Right atrium auricular region (tissue), 2 donors: ENCODE measurements at regions not wholly inside any gene's neighbourhood (a gene's known extent, or its start where the extent isn't known, plus 50 kb on each side); places are given as distances from the start of the nearest gene placed in this dataset.

Experiments
- DNase-seq: peaks from one replicate; pipeline ENCODE4 v3.0.0-alpha.2; 2019; ENCODE audit warnings: low spot score
- H3K27ac ChIP-seq, 2 donors: fragments of 200-600 bp; sonication (generic); 1 replicate in 1 of 2; 2 replicates in 1 of 2; pipeline ENCODE4 v1.5.1; 2016 to 2019
- H3K27me3 ChIP-seq, 2 donors: fragments of 200-600 bp; sonication (generic); one replicate each; pipeline versions ENCODE4 v1.5.1 to v1.6.0; 2017 to 2019
- H3K36me3 ChIP-seq: fragments of 200-600 bp; sonication (generic); one replicate; pipeline ENCODE4 v1.5.1; 2016
- H3K4me1 ChIP-seq, 2 donors: fragments of 200-600 bp; sonication (generic); one replicate each; pipeline versions ENCODE4 v1.5.1 to v1.6.0; 2017 to 2019
- H3K4me3 ChIP-seq, 2 donors: fragments of 200-600 bp; sonication (generic); 1 replicate in 1 of 2; 2 replicates in 1 of 2; pipeline ENCODE4 v1.5.1; 2017 to 2019; ENCODE audit warnings: mild to moderate bottlenecking in 1 of 2, moderate library complexity in 1 of 2
- H3K9me3 ChIP-seq, 2 donors: fragments of 200-600 bp; sonication (generic); one replicate each; pipeline ENCODE4 v1.5.1; 2019
- TF ChIP-seq, protein P1 (sequence below), 2 donors: fragments of 200-600 bp; sonication (generic); IDR thresholded peaks; one replicate each; pipeline ENCODE4 v1.5.1; 2019; ENCODE audit warnings: antibody characterized with exemption in 2 of 2

GRCh38 chr11:106495046-106495445 lies 417.6 kb downstream of the AASDHPPT start:
- Histone ChIP-seq H3K9me3 (no peaks in the 10 kb centered on the region), H3K4me3 (no peak overlapping the region), H3K4me1 (no peaks in the 10 kb centered on the region), H3K36me3 (no peaks in the 10 kb centered on the region), H3K27ac (no peak overlapping the region), H3K27me3 (no peaks in the 10 kb centered on the region)
- no peak for DNase-seq
- TF ChIP-seq, protein P1, sequence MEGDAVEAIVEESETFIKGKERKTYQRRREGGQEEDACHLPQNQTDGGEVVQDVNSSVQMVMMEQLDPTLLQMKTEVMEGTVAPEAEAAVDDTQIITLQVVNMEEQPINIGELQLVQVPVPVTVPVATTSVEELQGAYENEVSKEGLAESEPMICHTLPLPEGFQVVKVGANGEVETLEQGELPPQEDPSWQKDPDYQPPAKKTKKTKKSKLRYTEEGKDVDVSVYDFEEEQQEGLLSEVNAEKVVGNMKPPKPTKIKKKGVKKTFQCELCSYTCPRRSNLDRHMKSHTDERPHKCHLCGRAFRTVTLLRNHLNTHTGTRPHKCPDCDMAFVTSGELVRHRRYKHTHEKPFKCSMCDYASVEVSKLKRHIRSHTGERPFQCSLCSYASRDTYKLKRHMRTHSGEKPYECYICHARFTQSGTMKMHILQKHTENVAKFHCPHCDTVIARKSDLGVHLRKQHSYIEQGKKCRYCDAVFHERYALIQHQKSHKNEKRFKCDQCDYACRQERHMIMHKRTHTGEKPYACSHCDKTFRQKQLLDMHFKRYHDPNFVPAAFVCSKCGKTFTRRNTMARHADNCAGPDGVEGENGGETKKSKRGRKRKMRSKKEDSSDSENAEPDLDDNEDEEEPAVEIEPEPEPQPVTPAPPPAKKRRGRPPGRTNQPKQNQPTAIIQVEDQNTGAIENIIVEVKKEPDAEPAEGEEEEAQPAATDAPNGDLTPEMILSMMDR (IDR thresholded peaks at IDR 0.05): no peak

GRCh38 chr11:106496677-106497076 lies 419.2 kb downstream of the AASDHPPT start:
- Histone ChIP-seq H3K27ac (no peak overlapping the region), H3K9me3 (no peaks in the 10 kb centered on the region), H3K36me3 (no peaks in the 10 kb centered on the region), H3K4me3 (no peak overlapping the region), H3K27me3 (no peaks in the 10 kb centered on the region), H3K4me1 (no peaks in the 10 kb centered on the region)
- no peak for DNase-seq
- TF ChIP-seq, protein P1 (IDR thresholded peaks at IDR 0.05): no peak

DNA sequence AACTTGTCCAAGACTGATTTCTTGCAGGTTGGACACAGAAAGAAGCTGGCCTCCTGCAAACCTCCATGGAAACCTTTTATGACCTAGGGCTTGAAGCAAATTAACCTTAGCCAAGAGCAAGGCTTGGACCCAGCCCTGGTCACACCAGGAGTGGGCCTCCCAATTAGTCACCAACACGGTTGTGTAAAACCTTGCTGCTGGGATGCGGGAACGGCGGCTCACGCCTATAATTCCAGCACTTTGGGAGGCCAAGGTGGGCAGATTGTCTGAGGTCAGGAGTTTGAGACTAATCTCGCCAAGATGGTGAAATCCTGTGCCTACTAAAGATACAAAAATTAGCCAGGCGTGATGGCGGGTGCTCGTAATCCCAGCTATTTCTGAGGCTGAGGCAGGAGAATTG lies 419.9 kb downstream of the AASDHPPT start:
- TF ChIP-seq, protein P1 (IDR thresholded peaks at IDR 0.05): no peak
- H3K4me3 ChIP-seq: no peak overlapping the region
- no peaks in the 10 kb centered on the region for H3K36me3 ChIP-seq
- no peak overlapping the region for H3K27ac ChIP-seq
- no peaks in the 10 kb centered on the region for H3K27me3 ChIP-seq
- DNase-seq: no peak
- no peaks in the 10 kb centered on the region for H3K9me3 ChIP-seq
- no peaks in the 10 kb centered on the region for H3K4me1 ChIP-seq

GRCh38 chr11:106497822-106498221 lies 420.4 kb downstream of the AASDHPPT start:
- Histone ChIP-seq H3K27me3 (no peaks in the 10 kb centered on the region), H3K36me3 (no peaks in the 10 kb centered on the region), H3K9me3 (no peaks in the 10 kb centered on the region), H3K27ac (no peak overlapping the region), H3K4me1 (no peaks in the 10 kb centered on the region), H3K4me3 (no peak overlapping the region)
- DNase-seq: no peak
- TF ChIP-seq, protein P1 (IDR thresholded peaks at IDR 0.05): no peak

- Histone ChIP-seq H3K27me3 (no peaks in the 10 kb centered on the region), H3K27ac (no peak overlapping the region), H3K9me3 (no peaks in the 10 kb centered on the region), H3K4me1 (no peaks in the 10 kb centered on the region), H3K4me3 (no peak overlapping the region), H3K36me3 (no peaks in the 10 kb centered on the region)
- TF ChIP-seq, protein P1 (IDR thresholded peaks at IDR 0.05): no peak
- DNase-seq: no peak
These were observed 426.4 kb downstream of the AASDHPPT start for GRCh38 chr11:106503901-106504300.

GRCh38 chr11:106507645-106508306 lies 430.3 kb downstream of the AASDHPPT start:
- H3K27me3 ChIP-seq: no peaks in the 10 kb centered on the region
- H3K27ac ChIP-seq: no peak overlapping the region
- no peaks in the 10 kb centered on the region for H3K36me3 ChIP-seq
- no peaks in the 10 kb centered on the region for H3K9me3 ChIP-seq
- TF ChIP-seq, protein P1 (IDR thresholded peaks at IDR 0.05): no peak
- H3K4me1 ChIP-seq: no peaks in the 10 kb centered on the region
- no peak overlapping the region for H3K4me3 ChIP-seq
- no peak for DNase-seq
